Liver (tissue), 8 donors: ENCODE measurements at regions not wholly inside any gene's neighbourhood (a gene's known extent, or its start where the extent isn't known, plus 50 kb on each side); places are given as distances from the start of the nearest gene placed in this dataset.

Experiments
- DNase-seq: peaks from one replicate; pipeline ENCODE4 v3.0.0-alpha.2; 2017; ENCODE audit warnings: low spot score
- H3K27ac ChIP-seq, 2 donors: one replicate each; pipeline ENCODE4 v1.7.0; 2013; ENCODE audit warnings: inconsistent platforms in 2 of 2, low read length in 2 of 2, control low read depth in 1 of 2, low read depth in 1 of 2, mild to moderate bottlenecking in 1 of 2
- H3K27me3 ChIP-seq, 4 donors: one replicate each; pipeline versions ENCODE4 v1.6.1 to v1.7.0; 2013; ENCODE audit warnings: low read length in 3 of 4, inconsistent platforms in 1 of 4, mild to moderate bottlenecking in 1 of 4, moderate library complexity in 1 of 4; ENCODE audit not compliant: control insufficient read depth in 4 of 4, insufficient read depth in 4 of 4
- H3K36me3 ChIP-seq, 4 donors: one replicate each; pipeline versions ENCODE4 v1.6.1 to v1.7.0; 2013; ENCODE audit warnings: low read length in 3 of 4, mild to moderate bottlenecking in 3 of 4, low read depth in 1 of 4, moderate library complexity in 1 of 4; ENCODE audit not compliant: control insufficient read depth in 4 of 4, insufficient read depth in 3 of 4
- H3K4me1 ChIP-seq, 4 donors: one replicate each; pipeline versions ENCODE4 v1.6.1 to v1.7.0; 2013; ENCODE audit warnings: low read length in 3 of 4, mild to moderate bottlenecking in 3 of 4, moderate library complexity in 1 of 4; ENCODE audit not compliant: control insufficient read depth in 4 of 4, insufficient read depth in 4 of 4
- H3K4me3 ChIP-seq, 3 donors: one replicate each; pipeline versions ENCODE4 v1.6.1 to v1.7.0; 2013; ENCODE audit warnings: low read length in 3 of 3, control low read depth in 1 of 3, low read depth in 1 of 3, mild to moderate bottlenecking in 1 of 3
- H3K9ac ChIP-seq, 2 donors: one replicate each; pipeline ENCODE4 v1.7.0; 2013; ENCODE audit warnings: low read length in 2 of 2, mild to moderate bottlenecking in 2 of 2, moderate library complexity in 2 of 2, control low read depth in 1 of 2, low read depth in 1 of 2
- H3K9me3 ChIP-seq, 4 donors: one replicate each; pipeline versions ENCODE4 v1.6.1 to v1.7.0; 2013; ENCODE audit warnings: low read length in 3 of 4; ENCODE audit not compliant: control insufficient read depth in 4 of 4
- ATF3 ChIP-seq: IDR thresholded peaks from 2 replicates; pipeline ENCODE4 v1.6.1; 2016; ENCODE audit warnings: antibody characterized with exemption
- CTCF ChIP-seq: fragments of 150-350 bp; IDR thresholded peaks from 2 replicates; pipeline ENCODE4 v1.5.1; 2017; ENCODE audit warnings: improper control_type of control experiment, low read depth, low read length; ENCODE audit not compliant: missing input control
- FOXA1 ChIP-seq: IDR thresholded peaks from 2 replicates; pipeline ENCODE4 v1.6.1; 2016; ENCODE audit warnings: antibody characterized with exemption
- GABPA ChIP-seq, 2 donors: IDR thresholded peaks in 1 of 2; conservative IDR thresholded peaks in 1 of 2; 2 replicates each; pipeline ENCODE4 v1.6.1; 2016; ENCODE audit warnings: antibody characterized with exemption in 2 of 2, mild to moderate bottlenecking in 1 of 2, moderate library complexity in 1 of 2
- HNF4A ChIP-seq, 2 donors: conservative IDR thresholded peaks; 2 replicates each; pipeline ENCODE4 v1.6.1; 2016; ENCODE audit warnings: antibody characterized with exemption in 2 of 2, mild to moderate bottlenecking in 2 of 2
- HNF4G ChIP-seq: IDR thresholded peaks from 2 replicates; pipeline ENCODE4 v1.6.1; 2016; ENCODE audit warnings: antibody characterized with exemption
- JUND ChIP-seq, 2 donors: IDR thresholded peaks; 2 replicates each; pipeline ENCODE4 v1.6.1; 2016; ENCODE audit warnings: antibody characterized with exemption in 2 of 2
- MAX ChIP-seq: IDR thresholded peaks from 2 replicates; pipeline ENCODE4 v1.6.1; 2016; ENCODE audit warnings: antibody characterized with exemption
- NR2F2 ChIP-seq: IDR thresholded peaks from 2 replicates; pipeline ENCODE4 v1.6.1; 2016; ENCODE audit warnings: antibody characterized with exemption
- RAD21 ChIP-seq, 2 donors: IDR thresholded peaks; 2 replicates each; pipeline ENCODE4 v1.6.1; 2016; ENCODE audit warnings: antibody characterized with exemption in 2 of 2, mild to moderate bottlenecking in 2 of 2
- REST ChIP-seq: IDR thresholded peaks from 2 replicates; pipeline ENCODE4 v1.6.1; 2016; ENCODE audit warnings: antibody characterized with exemption, mild to moderate bottlenecking
- RXRA ChIP-seq, 2 donors: IDR thresholded peaks; 2 replicates each; pipeline ENCODE4 v1.6.1; 2017 to 2018; ENCODE audit warnings: antibody characterized with exemption in 2 of 2, mild to moderate bottlenecking in 1 of 2
- TAF1 ChIP-seq: conservative IDR thresholded peaks from 2 replicates; pipeline ENCODE4 v1.6.1; 2016; ENCODE audit warnings: antibody characterized with exemption, mild to moderate bottlenecking
- YY1 ChIP-seq: IDR thresholded peaks from 2 replicates; pipeline ENCODE4 v1.6.1; 2016; ENCODE audit warnings: antibody characterized with exemption, mild to moderate bottlenecking
- WGBS: extraction: QIAGEN DNeasy Blood & Tissue Kit; methylation state at CpG from one replicate; pipeline ENCODE4 v1.1.7; 2013; 5-methylcytosine and 5-hydroxymethylcytosine counted together
- TF ChIP-seq, protein P1 (sequence below): IDR thresholded peaks from 2 replicates; pipeline ENCODE4 v1.6.1; 2016; ENCODE audit warnings: antibody characterized with exemption
- donor health status: healthy.
- donor health status: healthy.
- donor health status: healthy.
- donor health status: healthy.
- donor health status: healthy.

DNA sequence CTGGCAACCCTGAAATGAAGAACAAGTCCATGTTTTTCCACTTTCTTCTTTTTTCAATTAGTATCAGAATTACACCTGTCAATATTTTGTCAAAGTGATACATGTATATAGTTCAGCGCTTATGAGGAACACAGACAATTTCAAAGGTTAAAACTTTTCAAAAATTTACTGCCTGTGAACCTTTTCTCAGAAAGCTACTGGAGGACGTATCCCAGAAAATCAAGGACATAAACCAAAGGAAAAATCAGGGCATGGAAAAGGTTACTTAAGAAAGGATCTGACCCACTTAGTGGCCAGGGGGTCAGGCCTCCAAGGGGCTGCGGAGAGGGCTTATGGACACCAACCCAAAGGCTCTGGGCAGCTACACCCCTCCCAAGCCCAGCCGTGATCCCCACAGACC is 81.1 kb upstream of the ACTRT2 start (continued):
- no peak for TF ChIP-seq TAF1
- no peak for TF ChIP-seq MAX
- no peak for TF ChIP-seq FOXA1
- no peak for TF ChIP-seq ATF3

GRCh38 chr1:2941040-2941439 is 80.2 kb upstream of the ACTRT2 start:
- Histone ChIP-seq H3K4me1 (no peaks in the 10 kb centered on the region), H3K9me3 (peaks cover 0 to 13% (median 10%) of the 10 kb centered on the region in 4 donors), H3K36me3 (no peaks in the 10 kb centered on the region), H3K4me3 (no peak overlapping the region), H3K27ac (no peak overlapping the region), H3K27me3 (peaks cover 0 to 7% (median 0%) of the 10 kb centered on the region in 4 donors), H3K9ac (no peak overlapping the region)
- 60% methylated on average over 2 of the region's 2 CpGs for WGBS
- DNase-seq: no peak
- TF ChIP-seq ATF3 (no peak), FOXA1 (no peak), HNF4A (conservative IDR thresholded peaks at IDR 0.05) (no peak)
- TF ChIP-seq, protein P1, sequence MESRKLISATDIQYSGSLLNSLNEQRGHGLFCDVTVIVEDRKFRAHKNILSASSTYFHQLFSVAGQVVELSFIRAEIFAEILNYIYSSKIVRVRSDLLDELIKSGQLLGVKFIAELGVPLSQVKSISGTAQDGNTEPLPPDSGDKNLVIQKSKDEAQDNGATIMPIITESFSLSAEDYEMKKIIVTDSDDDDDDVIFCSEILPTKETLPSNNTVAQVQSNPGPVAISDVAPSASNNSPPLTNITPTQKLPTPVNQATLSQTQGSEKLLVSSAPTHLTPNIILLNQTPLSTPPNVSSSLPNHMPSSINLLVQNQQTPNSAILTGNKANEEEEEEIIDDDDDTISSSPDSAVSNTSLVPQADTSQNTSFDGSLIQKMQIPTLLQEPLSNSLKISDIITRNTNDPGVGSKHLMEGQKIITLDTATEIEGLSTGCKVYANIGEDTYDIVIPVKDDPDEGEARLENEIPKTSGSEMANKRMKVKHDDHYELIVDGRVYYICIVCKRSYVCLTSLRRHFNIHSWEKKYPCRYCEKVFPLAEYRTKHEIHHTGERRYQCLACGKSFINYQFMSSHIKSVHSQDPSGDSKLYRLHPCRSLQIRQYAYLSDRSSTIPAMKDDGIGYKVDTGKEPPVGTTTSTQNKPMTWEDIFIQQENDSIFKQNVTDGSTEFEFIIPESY: no peak

DNA sequence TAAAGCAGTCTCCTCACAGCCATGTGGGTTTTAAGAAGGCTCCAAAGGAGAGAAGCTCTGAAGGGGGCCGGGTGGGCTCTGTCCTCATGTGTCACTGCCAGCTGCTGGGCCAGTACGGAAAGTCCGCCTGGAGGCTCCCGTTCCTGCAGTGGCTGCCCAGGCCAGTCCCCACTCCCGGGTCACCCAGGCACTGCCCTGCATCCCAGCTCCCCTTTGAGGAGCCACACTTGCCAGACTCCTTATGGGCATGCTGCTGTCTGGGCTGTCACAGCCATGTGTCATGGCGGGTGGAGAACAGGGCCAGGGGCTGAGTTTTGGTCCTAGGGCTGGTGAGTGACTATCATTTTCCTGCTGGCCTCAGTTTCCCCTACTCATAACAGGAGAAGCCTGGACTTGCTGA is 79.4 kb upstream of the ACTRT2 start:
- H3K36me3 ChIP-seq: no peaks in the 10 kb centered on the region
- 90% methylated on average over 6 of the region's 6 CpGs for WGBS
- no peaks in the 10 kb centered on the region for H3K4me1 ChIP-seq
- peaks cover 0 to 13% (median 10%) of the 10 kb centered on the region in 4 donors for H3K9me3 ChIP-seq
- TF ChIP-seq RAD21 (IDR thresholded peaks at IDR 0.05) (no peak), HNF4G (no peak), FOXA1 (no peak)
- TF ChIP-seq, protein P1: no peak
- peaks cover 0 to 7% (median 2%) of the 10 kb centered on the region in 4 donors for H3K27me3 ChIP-seq
- H3K9ac ChIP-seq: no peak overlapping the region
- no peak for DNase-seq
- no peak overlapping the region for H3K27ac ChIP-seq
- H3K4me3 ChIP-seq: no peak overlapping the region

DNA sequence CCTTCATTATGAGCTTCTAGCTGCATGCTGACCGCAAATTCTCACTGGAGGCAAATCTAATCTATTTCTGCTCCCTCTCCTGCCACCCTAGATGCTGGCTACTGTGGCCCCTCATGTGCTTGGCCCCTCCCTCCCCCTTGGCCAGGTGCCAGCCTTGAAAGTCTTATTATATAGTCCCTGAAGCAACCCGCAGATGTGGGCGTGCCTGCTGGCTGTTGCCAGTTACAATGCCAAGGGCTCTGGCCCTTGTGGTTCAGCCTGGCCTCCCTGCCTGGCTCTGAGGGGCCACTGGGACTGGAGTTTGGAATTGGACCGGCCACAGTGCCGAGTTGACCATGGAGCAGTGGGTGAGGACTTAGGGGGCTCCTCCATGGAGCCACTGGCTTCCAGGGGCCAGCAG is 78.9 kb upstream of the ACTRT2 start:
- DNase-seq: no peak
- 85% methylated on average over 5 of the region's 5 CpGs for whole genome bisulfite sequencing
- TF ChIP-seq YY1 (no peak), REST (no peak), NR2F2 (no peak), ATF3 (no peak), GABPA (IDR thresholded peaks at IDR 0.05 in 1 of 2, conservative IDR thresholded peaks at IDR 0.05 in 1 of 2) (no peak), RXRA (IDR thresholded peaks at IDR 0.05) (no peak), JUND (IDR thresholded peaks at IDR 0.05) (no peak), FOXA1 (no peak), CTCF (no peak)

More for the DNA sequence above, 78.9 kb upstream of the ACTRT2 start:
- H3K4me1 ChIP-seq: no peaks in the 10 kb centered on the region
- no peaks in the 10 kb centered on the region for H3K36me3 ChIP-seq
- H3K27me3 ChIP-seq: peaks cover 0 to 7% (median 3%) of the 10 kb centered on the region in 4 donors
- no peak overlapping the region for H3K4me3 ChIP-seq
- H3K9ac ChIP-seq: no peak overlapping the region
- H3K27ac ChIP-seq: no peak overlapping the region
- peaks cover 0 to 13% (median 10%) of the 10 kb centered on the region in 4 donors for H3K9me3 ChIP-seq
